ENCODE measurements at regions not wholly inside any gene's neighbourhood (a gene's known extent, or its start where the extent isn't known, plus 50 kb on each side); places are given as distances from the start of the nearest gene placed in this dataset.
"Not testable (repeated sequence)": the region's sequence is repeated elsewhere in the genome, so short reads cannot be mapped to it uniquely, and the experiment has no call there.

DNA sequence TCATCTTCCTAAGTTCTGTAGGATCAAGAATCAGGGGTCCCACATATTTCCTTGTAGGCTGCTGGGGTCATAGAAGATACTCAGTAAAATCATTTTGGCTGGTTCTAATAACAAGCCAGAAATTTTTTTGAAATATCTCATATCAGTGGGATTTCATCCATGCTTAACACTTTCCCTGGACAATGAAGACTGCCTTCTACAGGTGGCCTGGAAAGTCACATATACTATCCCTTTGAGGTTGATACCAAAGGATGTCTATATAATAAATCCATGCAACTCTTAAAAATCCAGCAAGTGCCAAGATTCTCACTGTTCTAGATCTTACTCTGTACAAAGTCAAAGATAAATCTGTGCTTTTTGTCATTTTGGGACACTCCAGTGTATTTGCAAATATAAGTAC is 225.8 kb upstream of the NEBL start:
- no peak overlapping the region for H3K4me3 ChIP-seq
- no peaks in the 10 kb centered on the region for H3K27me3 ChIP-seq (replicated peaks in 1 of 2; ENCODE audit: control insufficient read depth in 2 of 2, insufficient read depth in 2 of 2, low read length in 1 of 2)
- H3K4me1 ChIP-seq (ENCODE audit: control insufficient read depth, insufficient read depth, low read length): no peaks in the 10 kb centered on the region
- no peaks in the 10 kb centered on the region for H4K20me1 ChIP-seq (ENCODE audit: control insufficient read depth, insufficient read depth)
- no peaks in the 10 kb centered on the region for H3K9me3 ChIP-seq (replicated peaks; ENCODE audit: control insufficient read depth, insufficient read depth, low read length)
- ATAC-seq (no peak), FAIRE-seq (no peak), DNase-seq (ENCODE audit: low read depth, low spot score) (no peak)
- ChIA-PET POLR2A (no interaction called here), CTCF (no interaction called here), RAD21 (ENCODE audit: unreplicated experiment) (no interaction called here), SMC1A (ENCODE audit: uncharacterized antibody, unreplicated experiment) (no interaction called here)
- in situ Hi-C loops (cut with MboI) (no loop called here), intact Hi-C loops (cut with micrococcal nuclease; ENCODE audit: unreplicated experiment) (no loop called here)
- BruUV-seq (replicated peaks): no TSS peak
- H3K27ac ChIP-seq (ENCODE audit: control insufficient read depth, insufficient read depth): no peak overlapping the region
- no peak for TF ChIP-seq EZH2 (IDR thresholded peaks at IDR 0.05; ENCODE audit: borderline replicate concordance, control insufficient read depth, low read depth, low read length)
- TF ChIP-seq RUNX3 (IDR thresholded peaks at IDR 0.05; ENCODE audit: low read length): no peak
- TF ChIP-seq GATAD2B (conservative IDR thresholded peaks at IDR 0.05; ENCODE audit: low read depth): no peak
- TF ChIP-seq SIN3A (IDR thresholded peaks at IDR 0.05; ENCODE audit: low read depth, low read length): no peak
- TF ChIP-seq BACH1 (IDR thresholded peaks at IDR 0.05; ENCODE audit: borderline replicate concordance): no peak
- no peak for TF ChIP-seq ATF7 (IDR thresholded peaks at IDR 0.05; ENCODE audit: low read depth)
- TF ChIP-seq, protein P1, sequence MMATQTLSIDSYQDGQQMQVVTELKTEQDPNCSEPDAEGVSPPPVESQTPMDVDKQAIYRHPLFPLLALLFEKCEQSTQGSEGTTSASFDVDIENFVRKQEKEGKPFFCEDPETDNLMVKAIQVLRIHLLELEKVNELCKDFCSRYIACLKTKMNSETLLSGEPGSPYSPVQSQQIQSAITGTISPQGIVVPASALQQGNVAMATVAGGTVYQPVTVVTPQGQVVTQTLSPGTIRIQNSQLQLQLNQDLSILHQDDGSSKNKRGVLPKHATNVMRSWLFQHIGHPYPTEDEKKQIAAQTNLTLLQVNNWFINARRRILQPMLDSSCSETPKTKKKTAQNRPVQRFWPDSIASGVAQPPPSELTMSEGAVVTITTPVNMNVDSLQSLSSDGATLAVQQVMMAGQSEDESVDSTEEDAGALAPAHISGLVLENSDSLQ (IDR thresholded peaks at IDR 0.05): no peak
- no peak for TF ChIP-seq CREB1 (IDR thresholded peaks at IDR 0.05; ENCODE audit: low read depth)
- TF ChIP-seq POU2F2 (IDR thresholded peaks at IDR 0.05; ENCODE audit: borderline replicate concordance, low read depth, low read length): no peak
- no peak for TF ChIP-seq EP300 (IDR thresholded peaks at IDR 0.05; ENCODE audit: borderline replicate concordance in 1 of 2, control insufficient read depth in 1 of 2, low read depth in 2 of 2, low read length in 2 of 2)
- TF ChIP-seq TAF1 (IDR thresholded peaks at IDR 0.05; ENCODE audit: borderline replicate concordance, low read depth, low read length): no peak
- no peak for TF ChIP-seq MEF2B (IDR thresholded peaks at IDR 0.05; ENCODE audit: partially characterized antibody, poor library complexity, severe bottlenecking)
- H3K79me2 ChIP-seq (ENCODE audit: control insufficient read depth, insufficient read depth, low read length): no peaks in the 10 kb centered on the region
- no peak overlapping the region for H2AFZ ChIP-seq (ENCODE audit: control insufficient read depth, low read depth, low read length)
- no peak overlapping the region for H3K4me2 ChIP-seq (ENCODE audit: control insufficient read depth, insufficient read depth)
- H3K9ac ChIP-seq (ENCODE audit: control insufficient read depth, insufficient read depth, low read length): no peak overlapping the region
- H3K36me3 ChIP-seq (ENCODE audit: control insufficient read depth in 2 of 2, insufficient read depth in 2 of 2, low read length in 1 of 2): no peaks in the 10 kb centered on the region

DNA sequence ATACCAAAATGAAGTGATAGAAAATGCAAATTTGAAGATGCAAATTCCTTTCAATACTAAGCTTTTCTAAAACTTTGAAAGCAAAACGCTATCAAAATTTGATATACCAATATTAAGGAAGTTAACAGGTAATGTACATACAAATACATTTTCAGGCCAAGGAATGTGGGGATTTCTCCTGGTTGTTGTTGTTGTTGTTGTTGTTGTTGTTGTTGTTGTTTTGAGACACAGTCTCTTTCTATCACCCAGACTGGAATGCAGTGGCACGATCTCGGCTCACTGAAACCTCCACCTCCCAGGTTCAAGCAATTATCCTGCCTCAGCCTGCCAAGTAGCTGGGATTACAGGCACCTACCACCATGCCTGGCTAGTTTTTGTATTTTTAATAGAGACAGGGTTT is 224.7 kb upstream of the NEBL start:
- H3K79me2 ChIP-seq (ENCODE audit: control insufficient read depth, insufficient read depth, low read length); intact Hi-C loops (cut with micrococcal nuclease; ENCODE audit: unreplicated experiment); H3K27ac ChIP-seq (ENCODE audit: control insufficient read depth, insufficient read depth); H2AFZ ChIP-seq (ENCODE audit: control insufficient read depth, low read depth, low read length); H3K27me3 ChIP-seq (replicated peaks in 1 of 2; ENCODE audit: control insufficient read depth in 2 of 2, insufficient read depth in 2 of 2, low read length in 1 of 2); SMC1A ChIA-PET (ENCODE audit: uncharacterized antibody, unreplicated experiment); H3K4me2 ChIP-seq (ENCODE audit: control insufficient read depth, insufficient read depth); CTCF ChIA-PET; H3K9ac ChIP-seq (ENCODE audit: control insufficient read depth, insufficient read depth, low read length); in situ Hi-C loops (cut with MboI); FAIRE-seq; H3K4me3 ChIP-seq; ATAC-seq; H3K4me1 ChIP-seq (ENCODE audit: control insufficient read depth, insufficient read depth, low read length); BruUV-seq (replicated peaks); H3K9me3 ChIP-seq (replicated peaks; ENCODE audit: control insufficient read depth, insufficient read depth, low read length); POLR2A ChIA-PET; H4K20me1 ChIP-seq (ENCODE audit: control insufficient read depth, insufficient read depth); H3K36me3 ChIP-seq (ENCODE audit: control insufficient read depth in 2 of 2, insufficient read depth in 2 of 2, low read length in 1 of 2); RAD21 ChIA-PET (ENCODE audit: unreplicated experiment); DNase-seq (ENCODE audit: low read depth, low spot score): not testable (repeated sequence)
- WGBS (ENCODE audit: insufficient coverage, insufficient replicate concordance, low lambda C conversion rate, missing lambda C conversion rate): 51% methylated on average over 3 of the region's 3 CpGs
